RKO (cell line): ENCODE measurements at regions not wholly inside any gene's neighbourhood (a gene's known extent, or its start where the extent isn't known, plus 50 kb on each side); places are given as distances from the start of the nearest gene placed in this dataset.
A peak's percentile ranks its signal among the peaks of the same experiment; 100 is the strongest.
"Not testable (repeated sequence)": the region's sequence is repeated elsewhere in the genome, so short reads cannot be mapped to it uniquely, and the experiment has no call there.

Experiments used
- DNase-seq: peaks from one replicate; pipeline ENCODE4 v3.0.0-alpha.2; 2016; ENCODE audit warnings: low spot score

DNA sequence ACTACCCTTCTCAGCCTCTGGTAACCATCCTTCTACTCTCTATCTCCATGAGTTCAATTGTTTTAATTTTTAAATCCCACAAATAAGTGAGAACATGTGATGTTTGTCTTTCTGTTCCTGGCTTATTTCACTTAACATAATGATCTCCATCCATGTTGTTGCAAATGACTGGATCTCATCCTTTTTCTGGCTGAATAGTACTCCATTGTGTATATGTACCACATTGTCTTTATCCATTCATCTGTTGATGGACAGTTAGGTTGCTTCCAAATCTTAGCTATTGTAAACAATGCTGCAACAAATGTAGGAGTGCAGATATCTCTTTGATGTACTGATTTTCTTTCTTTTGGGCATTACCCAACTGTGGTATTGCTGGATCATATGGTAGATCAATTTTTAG is 103.0 kb downstream of the CARTPT start:
- DNase-seq = not testable (repeated sequence)

DNA sequence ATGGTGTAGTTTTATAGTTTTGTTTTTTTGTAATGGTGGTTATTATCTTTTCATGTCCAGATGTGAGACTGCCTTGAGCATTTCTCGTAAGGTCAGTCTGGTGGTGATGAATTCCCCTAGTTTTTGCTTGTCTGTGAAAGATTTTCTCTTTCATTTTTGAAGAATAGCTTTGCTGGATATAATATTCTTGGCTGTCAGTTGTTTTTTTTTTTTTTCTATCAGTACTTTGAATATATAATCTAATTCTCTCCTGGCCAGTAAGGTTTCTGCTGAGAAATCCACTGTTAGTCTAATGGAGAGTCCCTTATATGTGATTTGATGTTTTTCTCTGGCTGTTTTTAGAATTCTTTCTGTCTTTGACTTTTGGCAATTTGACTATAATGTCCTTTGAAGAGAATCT is 106.9 kb downstream of the CARTPT start:
- DNase-seq = no peak

DNA sequence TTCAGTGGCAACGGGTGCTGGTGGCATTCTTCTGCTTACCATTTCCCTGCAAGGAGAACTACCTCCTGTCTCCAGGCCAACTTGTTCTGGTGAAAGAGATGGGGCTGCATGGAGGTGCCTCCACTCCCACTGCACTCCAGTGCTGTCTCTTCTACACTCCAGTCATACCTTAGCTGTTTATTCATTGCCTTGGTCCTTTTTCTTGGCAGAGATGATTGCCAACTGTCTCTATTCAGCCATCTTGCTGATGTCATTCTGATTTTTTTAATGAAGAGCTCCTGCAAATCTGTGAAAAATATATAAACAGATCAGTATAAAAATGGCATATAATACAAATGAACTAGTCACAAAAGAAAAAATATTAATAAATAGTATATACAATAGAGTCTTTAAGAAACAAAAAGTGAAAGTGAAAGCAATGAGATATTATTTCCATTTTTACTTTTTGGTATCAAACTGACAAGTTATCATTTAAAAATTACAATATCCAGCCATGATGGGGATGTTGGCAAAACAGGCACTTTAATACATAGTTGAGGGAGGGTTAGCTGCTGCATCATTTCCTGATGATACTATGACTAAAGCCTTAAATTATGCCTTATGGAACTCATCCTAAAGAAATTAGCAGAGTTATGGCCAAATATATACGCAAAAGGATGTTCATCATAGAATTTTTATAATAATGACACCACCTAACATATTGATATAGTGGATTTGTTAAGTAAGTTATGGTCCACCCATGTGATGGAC is 109.4 kb downstream of the CARTPT start:
- DNase-seq = peak; percentile 47

DNA sequence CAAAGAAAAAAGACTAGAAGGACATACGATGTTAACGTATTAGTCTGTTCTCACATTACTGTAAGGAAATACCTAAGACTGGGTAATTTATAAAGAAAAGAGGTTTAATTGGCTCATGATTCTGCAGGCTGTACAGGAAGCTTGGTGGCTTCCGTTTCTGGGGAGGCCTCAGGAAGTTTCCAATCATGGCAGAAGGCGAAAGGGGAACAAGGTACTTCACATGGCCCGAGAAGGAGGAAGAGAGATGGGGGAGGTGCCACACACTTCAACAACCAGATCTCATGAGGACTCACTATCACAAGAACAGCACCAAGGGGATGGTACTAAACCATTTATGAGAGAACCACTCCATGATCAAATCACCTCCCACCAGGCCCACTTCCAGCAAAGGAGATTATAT is 110.1 kb downstream of the CARTPT start:
- DNase-seq = no peak

DNA sequence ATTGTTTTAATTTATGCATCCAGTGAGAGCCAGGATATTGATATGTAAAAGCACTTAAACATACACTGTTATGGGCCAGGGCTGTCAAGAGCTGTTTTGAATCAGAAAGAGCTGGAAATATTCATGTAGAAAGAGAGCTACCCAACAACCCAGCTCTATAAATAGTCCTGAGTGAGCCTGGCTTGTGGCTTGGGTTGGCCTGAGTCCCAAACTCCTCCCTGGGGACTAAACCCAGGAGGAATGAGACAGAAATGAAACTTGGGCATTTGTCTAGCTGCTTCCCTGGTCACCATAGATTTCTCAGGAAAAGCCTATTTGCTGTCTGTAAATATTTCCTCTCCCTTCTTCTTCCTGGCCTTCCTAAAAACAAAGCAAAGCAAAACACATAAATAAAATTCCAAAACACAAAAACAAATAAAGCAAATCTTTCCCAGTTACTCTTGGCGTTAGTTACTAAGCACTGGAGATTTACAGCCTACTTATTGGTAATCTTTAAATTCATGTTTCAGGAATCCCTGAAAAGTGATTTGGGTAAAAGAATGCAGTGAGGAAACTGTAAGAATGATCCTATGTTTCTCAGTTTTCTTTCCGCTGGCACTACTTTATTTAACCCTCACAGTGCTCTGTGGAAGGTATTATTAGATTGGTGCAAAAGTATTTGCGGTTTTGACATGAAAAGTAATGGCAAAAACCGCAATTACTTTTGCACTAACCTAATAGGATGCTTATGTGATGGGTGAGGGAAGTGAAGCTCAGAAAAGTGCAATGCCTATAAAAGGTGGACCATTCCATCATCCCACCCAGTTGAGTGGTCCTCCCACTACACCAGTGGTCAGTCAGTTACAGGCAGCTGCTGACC is 111.8 kb downstream of the CARTPT start:
- no peak for DNase-seq

DNA sequence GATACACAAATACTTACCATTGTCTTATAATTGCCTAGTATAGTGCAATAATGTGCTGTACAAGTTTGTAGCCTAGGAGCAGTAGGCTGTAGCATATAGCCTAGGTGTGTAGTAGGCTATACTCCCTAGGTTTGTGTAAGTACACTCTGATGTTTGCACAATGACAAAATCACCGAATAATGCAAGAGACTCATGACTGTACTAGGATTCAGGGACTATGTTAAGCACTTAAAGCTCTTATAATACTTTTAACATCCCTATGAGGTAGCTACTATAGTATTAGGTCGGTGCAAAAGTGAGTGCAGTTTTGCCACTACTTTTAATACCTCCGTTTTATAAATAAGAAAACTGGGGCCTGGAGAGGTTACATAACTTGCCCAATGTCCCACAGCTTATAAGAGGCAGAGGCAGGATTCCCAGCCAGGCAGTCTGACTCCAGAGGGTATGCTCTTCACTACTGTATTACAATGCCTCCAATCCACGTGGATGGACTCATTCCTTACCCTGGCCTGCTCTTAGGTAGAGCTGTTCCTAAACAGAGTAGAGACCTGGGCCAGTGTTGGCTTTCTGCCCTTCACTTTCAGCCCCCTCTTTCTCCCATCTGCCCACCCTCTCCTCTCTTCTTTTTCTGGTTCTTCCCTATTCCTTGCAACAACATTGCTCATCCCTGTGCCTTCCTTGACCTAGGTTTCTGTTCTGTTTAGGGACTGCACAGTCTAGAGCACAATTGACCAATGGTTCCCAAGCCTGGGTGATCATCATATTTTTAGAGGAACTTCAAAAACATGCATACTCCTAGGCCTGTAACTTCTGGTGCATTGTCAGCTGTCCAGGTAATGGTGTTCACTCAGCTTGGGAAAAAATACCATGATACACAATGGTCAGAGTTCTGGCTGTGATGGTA is 114.0 kb downstream of the CARTPT start:
- no peak for DNase-seq

DNA sequence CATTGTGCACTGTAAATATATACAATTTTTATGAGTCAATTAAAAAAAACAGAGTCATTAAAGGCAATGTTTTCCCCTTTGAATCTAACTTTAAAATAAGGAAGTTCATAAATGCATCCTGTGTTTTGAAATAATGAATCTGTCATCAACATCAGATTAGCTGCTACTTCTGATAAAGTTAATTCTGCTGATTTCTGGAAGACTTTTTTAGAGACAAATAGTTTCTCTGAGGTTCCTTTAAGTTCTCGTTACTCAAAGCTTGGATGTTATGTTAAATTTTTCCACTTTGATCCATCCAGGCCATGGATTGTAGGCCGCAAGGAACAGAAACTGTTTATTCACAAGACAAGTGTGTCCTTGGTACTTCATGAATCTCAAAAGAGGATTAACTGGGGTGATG is 115.5 kb downstream of the CARTPT start:
- no peak for DNase-seq

DNA sequence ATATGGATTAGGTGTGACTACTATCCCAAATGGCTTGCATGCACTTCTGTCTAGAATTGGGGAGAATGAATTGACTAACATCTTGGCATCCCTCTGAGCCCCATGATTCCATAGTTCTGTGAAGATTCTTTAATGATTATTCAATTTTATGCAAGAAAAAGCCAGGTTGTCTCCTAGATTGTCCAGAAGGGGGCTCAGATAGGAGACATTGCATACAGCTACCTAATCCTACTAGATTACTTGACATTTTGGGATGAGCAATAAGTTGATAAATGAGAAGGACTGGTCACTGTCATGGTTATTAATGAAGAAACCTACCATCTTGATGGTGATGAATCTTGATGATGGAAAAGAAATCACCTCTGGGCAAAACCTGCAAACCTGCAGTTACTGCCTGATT is 117.0 kb downstream of the CARTPT start:
- DNase-seq = no peak

DNA sequence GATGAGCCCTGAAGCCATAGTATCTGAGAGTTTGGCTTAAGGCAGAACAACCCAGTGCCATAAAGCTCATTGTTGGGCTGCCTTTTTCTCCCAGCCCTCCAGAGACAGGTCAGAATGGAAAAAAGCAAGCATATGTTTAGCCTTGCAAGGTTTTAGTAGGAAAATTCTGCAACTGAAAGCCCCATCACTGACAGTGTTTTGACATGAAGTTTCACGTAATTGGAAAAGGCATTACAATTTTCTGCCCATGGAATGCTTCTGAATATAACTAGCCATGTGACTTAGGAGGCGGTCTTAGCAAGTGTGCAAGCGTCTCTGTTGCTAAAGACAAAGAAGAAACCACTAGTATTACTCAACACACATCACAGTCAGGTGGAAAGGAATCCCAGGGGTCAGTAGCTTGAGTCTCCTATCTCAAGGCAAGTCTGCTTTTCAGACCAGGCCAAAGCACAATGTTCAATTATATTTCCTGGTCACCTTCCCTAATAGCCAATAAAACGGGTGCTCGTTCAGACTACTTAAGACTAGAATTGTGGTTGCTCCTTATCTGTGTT is 117.6 kb downstream of the CARTPT start:
- DNase-seq = no peak

DNA sequence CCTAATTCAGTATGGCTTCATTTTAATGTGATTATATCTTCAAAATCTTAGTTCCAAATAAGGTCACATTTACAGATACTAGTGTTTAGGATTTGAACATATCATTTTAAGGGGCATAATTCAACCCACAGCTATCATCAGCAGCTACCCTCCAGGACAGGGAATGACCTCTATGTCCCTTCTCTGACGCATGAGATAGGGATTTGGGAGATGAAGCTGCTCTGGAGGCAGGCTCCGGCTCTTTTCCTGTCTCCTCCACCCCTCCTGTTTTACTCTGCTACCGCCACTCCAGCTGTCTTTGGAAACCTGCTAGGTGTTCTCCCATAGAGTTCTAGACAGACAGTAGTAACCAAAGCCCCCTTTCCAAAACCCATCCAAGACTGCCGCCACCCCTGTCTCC is 119.2 kb downstream of the CARTPT start:
- DNase-seq = no peak

DNA sequence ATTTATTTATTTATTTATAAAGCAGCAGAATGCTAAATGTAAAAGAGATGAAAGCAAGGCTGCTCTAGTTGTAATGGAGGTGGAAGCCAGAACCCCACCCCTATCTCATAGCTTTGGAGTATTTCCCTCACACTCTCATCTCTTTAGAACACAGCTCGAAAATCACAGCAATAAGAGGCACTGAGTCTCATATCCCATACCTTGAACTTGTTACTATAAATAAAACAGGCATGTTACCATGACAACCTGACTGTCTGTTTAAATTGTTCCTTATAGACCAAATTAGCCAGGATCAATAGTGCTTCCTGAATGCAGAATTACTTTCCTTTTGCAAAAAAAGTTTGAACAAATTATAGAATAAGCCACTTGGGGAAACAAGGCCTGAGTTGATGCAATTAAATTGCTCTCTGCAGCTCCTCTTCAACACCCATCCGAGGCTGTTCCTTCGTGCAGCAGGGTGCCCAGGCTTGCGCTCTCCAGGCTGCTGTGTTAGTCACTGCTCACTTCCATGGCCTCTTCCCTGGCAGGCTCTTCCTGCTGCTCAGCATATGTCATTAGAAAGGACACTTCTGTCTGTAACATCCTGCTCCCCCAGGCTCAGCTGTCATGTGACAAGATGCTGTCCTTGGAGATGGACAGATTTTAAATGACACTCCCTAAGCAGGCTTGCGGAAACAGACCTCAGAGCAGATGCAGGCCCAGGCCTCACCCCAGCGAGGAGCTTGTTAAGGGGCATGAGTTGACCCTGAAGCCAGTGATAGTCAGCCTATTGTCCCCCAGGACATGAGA is 120.2 kb downstream of the CARTPT start:
- no peak for DNase-seq

DNA sequence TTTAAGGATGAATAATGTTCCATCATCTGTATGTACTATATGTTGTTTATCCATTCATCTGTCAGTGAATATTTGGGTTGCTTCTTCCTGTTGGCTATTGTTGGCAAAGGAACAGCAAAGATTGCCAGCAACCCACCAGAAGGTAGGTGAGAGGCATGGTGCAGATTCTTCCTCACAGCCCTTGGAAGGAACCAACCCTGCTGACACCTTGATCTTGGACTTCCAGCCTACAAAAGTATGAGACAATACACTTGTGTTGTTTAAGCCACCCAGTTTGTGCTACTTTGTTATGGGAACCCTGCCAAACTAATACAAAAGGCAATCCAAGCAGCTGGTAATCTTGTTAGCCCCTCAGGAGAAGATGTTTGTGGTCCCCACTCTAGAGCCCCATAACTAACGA is 122.0 kb downstream of the CARTPT start:
- no peak for DNase-seq

DNA sequence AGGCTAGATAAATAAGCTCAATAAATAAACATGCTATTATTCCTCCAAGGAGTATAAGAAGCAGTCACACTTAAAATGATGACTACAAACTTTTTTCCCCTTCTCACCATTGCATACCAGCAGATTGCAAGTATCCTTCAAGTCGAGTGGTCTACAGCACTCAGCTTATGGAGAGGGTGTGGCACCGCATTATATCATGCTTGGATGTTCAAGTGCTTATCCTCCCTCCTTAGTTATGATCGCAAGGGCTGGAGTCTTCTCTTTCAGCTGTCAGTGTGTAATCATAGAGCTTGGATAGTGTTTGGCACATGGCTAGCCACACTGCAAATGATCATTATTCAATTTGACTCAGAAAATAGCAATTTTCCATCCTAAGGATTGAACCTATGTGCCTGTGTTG is 124.0 kb downstream of the CARTPT start:
- no peak for DNase-seq

DNA sequence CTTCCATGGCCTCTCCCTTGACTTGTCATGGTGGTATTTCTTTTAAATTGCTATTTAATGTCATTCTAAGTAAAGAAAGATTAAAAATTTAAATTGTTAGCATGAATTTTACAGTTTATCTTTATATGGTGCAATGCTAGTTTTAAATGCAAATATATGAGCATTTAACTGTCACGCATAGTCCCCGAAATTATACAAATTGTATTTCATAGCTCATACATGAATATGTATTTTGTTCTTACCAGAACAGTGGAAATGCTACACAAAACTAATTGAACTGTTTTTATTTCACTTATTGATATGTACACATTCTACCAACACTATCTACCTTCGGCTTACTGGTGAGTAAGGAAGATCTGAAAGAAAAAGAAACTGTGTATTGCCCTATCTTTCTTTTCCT is 125.8 kb downstream of the CARTPT start:
- DNase-seq = no peak

DNA sequence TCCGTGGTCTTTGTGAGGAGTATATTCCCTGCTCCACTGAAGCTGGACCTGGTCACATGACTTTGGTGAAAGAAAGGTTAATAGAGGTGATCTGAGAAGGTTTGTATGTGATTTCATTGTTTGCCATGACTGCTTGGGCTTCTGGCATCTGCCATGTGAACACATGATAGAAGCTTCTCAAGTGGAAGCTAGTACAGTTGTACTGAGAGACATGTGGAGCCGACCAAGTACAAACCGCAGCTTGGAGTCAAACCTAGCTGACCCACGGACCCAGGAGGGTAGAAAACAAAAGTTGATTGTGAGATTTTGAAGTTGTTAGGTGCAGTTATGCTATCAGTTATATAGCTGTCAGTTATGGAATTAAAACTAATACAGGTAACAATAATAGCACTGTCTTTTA is 140.4 kb downstream of the CARTPT start:
- no peak for DNase-seq

DNA sequence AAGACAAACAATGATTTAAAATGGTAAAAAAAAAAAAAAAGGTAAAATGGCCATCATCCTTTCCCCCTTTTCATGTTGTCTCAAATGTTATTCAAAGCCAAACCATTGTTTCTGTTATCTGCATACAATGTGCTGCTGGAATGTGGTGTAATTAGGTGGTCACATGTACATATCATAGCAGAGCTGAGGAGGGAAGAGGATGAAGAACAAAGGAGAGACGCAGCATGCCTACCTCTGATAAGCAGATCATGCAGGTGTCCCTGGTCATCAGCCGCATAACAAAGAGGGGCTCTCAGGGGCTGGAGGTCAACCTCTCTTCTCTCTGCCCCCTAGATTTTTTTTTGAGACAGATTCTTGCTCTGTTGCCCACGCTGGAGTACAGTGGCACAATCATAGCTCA is 141.0 kb downstream of the CARTPT start:
- DNase-seq = no peak

DNA sequence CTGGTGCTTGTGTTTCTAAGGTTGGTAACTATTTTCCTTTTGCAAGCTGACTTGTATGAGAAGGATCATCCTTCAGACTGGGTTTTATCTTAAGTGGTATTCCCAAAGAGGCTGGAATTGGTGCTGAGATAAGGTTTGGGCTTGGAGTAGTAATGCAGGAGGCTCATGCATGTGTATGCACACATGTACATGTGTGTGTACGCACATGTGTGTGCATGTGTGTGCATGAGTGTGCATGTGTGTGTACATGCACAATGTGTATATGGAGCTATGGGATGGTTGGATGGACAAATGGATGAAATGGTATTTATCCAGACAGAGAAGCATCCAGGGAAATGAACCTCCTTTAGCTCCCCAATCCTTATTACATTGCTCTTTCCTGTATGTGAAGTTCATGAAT is 142.6 kb downstream of the CARTPT start:
- no peak for DNase-seq

DNA sequence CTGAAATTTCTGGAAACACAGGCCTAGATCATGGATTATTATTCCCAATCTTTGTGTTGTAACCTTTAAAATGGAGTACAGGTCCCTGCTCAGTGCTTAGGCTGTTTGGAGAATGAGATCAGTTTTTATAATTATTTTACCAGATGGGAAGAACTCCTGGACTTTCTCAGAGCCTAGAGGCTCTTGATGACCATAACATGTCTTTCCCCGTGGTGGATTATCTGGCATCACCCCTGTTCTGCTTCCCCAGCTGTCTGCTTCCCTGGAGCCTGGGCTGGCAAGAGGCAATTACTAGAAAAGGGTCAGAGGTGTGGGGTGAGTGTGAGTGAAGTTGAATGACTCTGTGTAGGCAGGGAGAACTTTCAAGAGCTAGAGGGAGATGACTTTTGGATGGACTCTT is 143.0 kb downstream of the CARTPT start:
- DNase-seq = no peak

DNA sequence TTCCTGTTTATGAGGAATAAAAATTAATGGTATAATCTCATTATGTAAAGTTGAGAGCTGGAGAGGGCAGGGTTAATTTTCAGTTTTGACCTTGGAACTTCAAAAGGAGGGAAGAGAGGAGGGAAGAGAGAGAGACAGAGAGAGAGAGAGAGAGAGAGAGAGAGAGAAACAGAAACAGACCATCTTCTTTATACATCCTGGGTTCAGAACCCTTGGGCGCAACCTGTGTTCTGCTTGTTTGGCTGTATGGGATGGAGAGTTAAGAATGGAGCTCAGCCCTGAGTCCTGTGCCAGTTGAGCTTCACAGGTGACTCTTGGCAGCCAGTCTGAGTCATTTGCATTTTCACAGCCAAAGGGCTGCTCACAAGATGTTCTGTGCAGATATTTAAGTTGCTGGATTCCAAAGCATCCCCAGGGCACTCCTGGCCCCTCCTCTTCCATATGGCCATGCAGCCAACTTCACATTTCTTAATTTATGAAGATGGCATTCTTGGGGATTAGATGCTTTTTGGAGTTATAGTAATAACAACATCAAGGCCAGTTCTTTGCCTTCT is 143.5 kb downstream of the CARTPT start:
- no peak for DNase-seq

DNA sequence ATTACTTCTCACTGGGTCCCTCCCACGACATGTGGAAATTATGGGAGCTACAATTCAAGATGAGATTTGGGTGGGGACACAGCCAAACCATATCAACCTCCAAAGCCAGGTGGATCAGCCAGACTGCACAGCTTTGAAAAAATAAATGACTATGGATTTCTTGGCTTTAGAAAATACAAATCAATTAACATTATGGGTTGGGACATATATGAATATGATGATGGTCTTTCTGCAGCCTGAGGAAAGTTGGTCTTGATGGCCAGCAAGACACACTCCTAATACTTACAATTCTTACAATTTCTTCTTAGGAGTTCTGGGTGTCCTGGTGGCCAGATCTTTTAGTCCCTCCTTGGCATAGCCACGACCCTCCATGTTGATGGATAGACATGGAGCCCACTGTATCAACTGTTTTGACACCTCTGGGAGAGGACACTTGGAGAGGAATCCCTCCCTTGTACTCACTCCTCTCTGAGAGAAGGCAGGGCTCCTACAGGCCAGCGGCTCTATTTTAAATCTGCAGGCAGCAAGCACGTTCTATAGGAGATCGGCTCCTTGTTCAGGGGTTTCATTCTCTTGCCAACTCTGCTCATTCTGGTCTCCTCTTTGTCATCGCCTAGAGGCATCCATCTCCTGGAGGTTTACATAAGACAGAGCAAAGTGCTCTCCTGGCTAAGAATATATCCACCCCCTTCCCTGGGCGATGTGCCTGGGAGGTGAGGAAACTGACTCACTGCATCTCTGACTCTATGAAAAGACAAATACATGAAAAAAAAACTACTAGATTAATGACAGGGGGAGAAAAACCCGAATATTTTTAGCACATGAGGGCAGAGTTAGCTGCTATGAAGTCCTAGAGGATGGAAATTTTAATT is 145.9 kb downstream of the CARTPT start:
- no peak for DNase-seq
